ENCODE measurements at regions not wholly inside any gene's neighbourhood (a gene's known extent, or its start where the extent isn't known, plus 50 kb on each side); places are given as distances from the start of the nearest gene placed in this dataset.

DNA sequence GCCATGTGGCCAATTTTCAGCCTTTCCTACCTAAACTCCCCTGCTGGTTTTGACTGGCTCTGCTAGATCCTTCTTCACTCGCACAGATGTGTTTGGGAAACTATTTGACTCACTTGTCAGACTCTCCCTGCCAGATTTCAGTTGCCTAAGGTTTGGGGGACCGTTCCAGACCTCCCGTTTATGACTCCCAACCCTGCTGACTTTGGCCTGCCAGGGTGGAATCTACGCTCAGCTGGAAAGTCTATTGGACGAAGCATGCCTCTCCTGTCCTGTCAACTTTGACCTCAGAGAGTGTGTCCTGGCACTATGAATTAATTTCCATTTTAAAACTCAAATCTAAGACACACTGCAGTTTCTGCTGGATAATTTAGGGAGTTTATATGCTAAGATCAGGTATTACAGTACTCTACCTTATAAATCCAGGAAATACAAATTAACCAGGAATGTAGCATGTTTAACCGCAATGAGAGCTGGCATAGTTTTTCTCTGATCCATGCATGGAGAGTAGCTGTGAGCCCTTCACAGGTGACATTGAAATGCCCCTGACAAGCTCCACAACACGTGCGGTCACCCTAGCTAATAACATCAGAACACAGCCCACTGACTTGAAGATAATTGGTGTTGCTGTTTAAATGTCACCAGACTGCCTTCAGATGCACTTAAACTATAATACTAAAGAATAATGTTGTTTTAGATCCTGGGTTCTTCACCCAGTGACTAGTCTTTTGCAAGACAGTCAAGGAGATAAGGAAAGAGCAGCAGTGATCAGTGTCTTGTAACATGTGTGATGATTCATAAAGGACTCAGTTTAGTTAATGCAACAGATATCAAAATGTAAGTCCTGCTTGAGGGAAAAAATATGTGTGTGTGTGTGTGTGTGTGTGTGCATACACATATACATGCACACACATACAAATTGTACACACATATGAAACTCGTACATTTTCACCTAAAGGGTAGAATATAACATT is 223.0 kb upstream of the MCTP2 start:
- POLR2A ChIA-PET = interaction anchor here (0.7 kb wide), 1 partner anchor 43 kb away, joined by 3 read pairs; no protein-coding TSS in a partner anchor
- in situ Hi-C loops (cut with MboI) = no loop called here

More for the DNA sequence above, 223.0 kb upstream of the MCTP2 start:
- no peak for DNase-seq (ENCODE audit: extremely low read depth in 1 of 4, low spot score in 3 of 4)
- WGBS (ENCODE audit: insufficient coverage, low coverage, missing lambda C conversion rate) = under 1% methylated on average over 9 of the region's 9 CpGs
- Histone ChIP-seq H4K20me1 (replicated peaks; ENCODE audit: control insufficient read depth, insufficient read depth, low read length) (no peaks in the 10 kb centered on the region), H3K9me3 (replicated peaks; ENCODE audit: control insufficient read depth, insufficient read depth, low read depth, low read length) (peaks cover 2% of the 10 kb centered on the region), H3K4me3 (no peak overlapping the region), H3K9ac (ENCODE audit: insufficient read depth in 1 of 2, low read depth in 2 of 2, low read length in 2 of 2) (no peak overlapping the region), H3K27ac (ENCODE audit: extremely low read depth, low read depth, low read length) (no peak overlapping the region), H2AFZ (ENCODE audit: low read depth, low read length) (no peak overlapping the region), H3K9me1 (ENCODE audit: control insufficient read depth, insufficient read depth, low read length) (no peaks in the 10 kb centered on the region), H3K27me3 (ENCODE audit: control insufficient read depth in 2 of 2, insufficient read depth in 2 of 2, low read length in 2 of 2) (no peaks in the 10 kb centered on the region), H3K79me2 (ENCODE audit: control insufficient read depth, insufficient read depth, low read length) (no peaks in the 10 kb centered on the region), H3K36me3 (ENCODE audit: control insufficient read depth, insufficient read depth, low read length) (no peaks in the 10 kb centered on the region), H3K4me2 (ENCODE audit: insufficient read depth, low read length) (no peak overlapping the region), H3K4me1 (replicated peaks in 1 of 2; ENCODE audit: control insufficient read depth in 2 of 2, insufficient read depth in 2 of 2, low read length in 2 of 2) (no peaks in the 10 kb centered on the region)
- FAIRE-seq = no peak
- TF ChIP-seq FOXM1 (IDR thresholded peaks at IDR 0.05; ENCODE audit: low read depth) (no peak), FOXM1 (CRISPR knock-in tag; IDR thresholded peaks at IDR 0.05; ENCODE audit: low read depth) (no peak), ELF1 (tag; IDR thresholded peaks at IDR 0.05) (no peak), BRD9 (IDR thresholded peaks at IDR 0.05; ENCODE audit: low read depth, partially characterized antibody) (no peak), ELF4 (CRISPR knock-in tag; IDR thresholded peaks at IDR 0.05) (no peak), ZBTB8A (IDR thresholded peaks at IDR 0.05; ENCODE audit: partially characterized antibody) (no peak), PML (IDR thresholded peaks at IDR 0.05; ENCODE audit: low read length) (no peak), KAT7 (CRISPR knock-in tag; IDR thresholded peaks at IDR 0.05; ENCODE audit: borderline replicate concordance) (no peak), TSC22D4 (tag; IDR thresholded peaks at IDR 0.05) (no peak), RAD51 (IDR thresholded peaks at IDR 0.05; ENCODE audit: borderline replicate concordance, low read depth) (no peak), ESRRA (IDR thresholded peaks at IDR 0.05; ENCODE audit: borderline replicate concordance, low read depth) (no peak), CBFA2T2 (conservative IDR thresholded peaks at IDR 0.05) (no peak), ZNF695 (CRISPR knock-in tag; IDR thresholded peaks at IDR 0.05) (no peak), PREB (CRISPR knock-in tag; IDR thresholded peaks at IDR 0.05) (no peak), JUND (IDR thresholded peaks at IDR 0.05; ENCODE audit: borderline replicate concordance, low read depth, low read length) (no peak), JUND (tag; IDR thresholded peaks at IDR 0.05; ENCODE audit: borderline replicate concordance, low read depth, low read length) (no peak), CBX2 (IDR thresholded peaks at IDR 0.05; ENCODE audit: insufficient read depth, low read length, poor library complexity, severe bottlenecking) (no peak)
- TF ChIP-seq, protein P1, sequence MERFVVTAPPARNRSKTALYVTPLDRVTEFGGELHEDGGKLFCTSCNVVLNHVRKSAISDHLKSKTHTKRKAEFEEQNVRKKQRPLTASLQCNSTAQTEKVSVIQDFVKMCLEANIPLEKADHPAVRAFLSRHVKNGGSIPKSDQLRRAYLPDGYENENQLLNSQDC (CRISPR knock-in tag; IDR thresholded peaks at IDR 0.05) = no peak
- TF ChIP-seq, protein P2, sequence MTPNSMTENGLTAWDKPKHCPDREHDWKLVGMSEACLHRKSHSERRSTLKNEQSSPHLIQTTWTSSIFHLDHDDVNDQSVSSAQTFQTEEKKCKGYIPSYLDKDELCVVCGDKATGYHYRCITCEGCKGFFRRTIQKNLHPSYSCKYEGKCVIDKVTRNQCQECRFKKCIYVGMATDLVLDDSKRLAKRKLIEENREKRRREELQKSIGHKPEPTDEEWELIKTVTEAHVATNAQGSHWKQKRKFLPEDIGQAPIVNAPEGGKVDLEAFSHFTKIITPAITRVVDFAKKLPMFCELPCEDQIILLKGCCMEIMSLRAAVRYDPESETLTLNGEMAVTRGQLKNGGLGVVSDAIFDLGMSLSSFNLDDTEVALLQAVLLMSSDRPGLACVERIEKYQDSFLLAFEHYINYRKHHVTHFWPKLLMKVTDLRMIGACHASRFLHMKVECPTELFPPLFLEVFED (CRISPR knock-in tag; conservative IDR thresholded peaks at IDR 0.05) = no peak
- CTCF ChIA-PET (ENCODE audit: low intra/inter-chr PET ratio) = no interaction called here
- no peak for ATAC-seq
- BruUV-seq (replicated peaks) = no TSS peak
- intact Hi-C loops (cut with micrococcal nuclease) = no loop called here

Measured in K562 (cell line).